WERI-Rb-1 (cell line): ENCODE measurements at regions not wholly inside any gene's neighbourhood (a gene's known extent, or its start where the extent isn't known, plus 50 kb on each side); places are given as distances from the start of the nearest gene placed in this dataset.

Source experiments
- DNase-seq: peaks from one replicate; pipeline ENCODE4 v3.0.0-alpha.2; 2020
- H3K27ac ChIP-seq: fragments of 250-450 bp; sonication (Bioruptor Pico); 2 replicates; pipeline ENCODE4 v1.5.1; 2020; ENCODE audit warnings: mild to moderate bottlenecking, moderate library complexity
- H3K27me3 ChIP-seq: fragments of 250-450 bp; sonication (Bioruptor Pico); 2 replicates; pipeline ENCODE4 v1.5.1; 2021; ENCODE audit warnings: mild to moderate bottlenecking, low read depth, moderate library complexity; ENCODE audit not compliant: insufficient read depth, severe bottlenecking
- H3K36me3 ChIP-seq: fragments of 250-450 bp; sonication (Bioruptor Pico); 2 replicates; pipeline ENCODE4 v1.5.1; 2020; ENCODE audit warnings: mild to moderate bottlenecking, moderate library complexity
- H3K4me3 ChIP-seq: 2 replicates; pipeline ENCODE4 v1.5.1; 2011; ENCODE audit warnings: low read depth, mild to moderate bottlenecking, control low read depth, low read length
- H3K9me3 ChIP-seq: fragments of 250-450 bp; sonication (Bioruptor Pico); 2 replicates; pipeline ENCODE4 v1.5.1; 2021; ENCODE audit warnings: mild to moderate bottlenecking, moderate library complexity; ENCODE audit not compliant: severe bottlenecking
- CTCF ChIP-seq: IDR thresholded peaks from 2 replicates; pipeline ENCODE4 v1.5.1; 2011; ENCODE audit warnings: low read depth, mild to moderate bottlenecking, control low read depth, inconsistent platforms, low read length

- TF ChIP-seq CTCF = no peak
- Histone ChIP-seq H3K9me3 (no peaks in the 10 kb centered on the region), H3K27ac (no peak overlapping the region), H3K36me3 (no peaks in the 10 kb centered on the region), H3K4me3 (no peak overlapping the region), H3K27me3 (no peaks in the 10 kb centered on the region)
- DNase-seq = no peak
These were observed 585.8 kb downstream of the BUD13 start for GRCh38 chr11:116187026-116187425.

- peak; percentile 53 for DNase-seq
- Histone ChIP-seq H3K27ac (peak overlapping the region; percentile 67), H3K9me3 (no peaks in the 10 kb centered on the region), H3K27me3 (no peaks in the 10 kb centered on the region), H3K4me3 (no peak overlapping the region), H3K36me3 (no peaks in the 10 kb centered on the region)
- no peak for TF ChIP-seq CTCF
These were observed 587.2 kb downstream of the BUD13 start for GRCh38 chr11:116185551-116185950.

GRCh38 chr11:116184763-116185162 is 588.0 kb downstream of the BUD13 start:
- Histone ChIP-seq H3K4me3 (no peak overlapping the region), H3K9me3 (no peaks in the 10 kb centered on the region), H3K36me3 (no peaks in the 10 kb centered on the region), H3K27me3 (no peaks in the 10 kb centered on the region), H3K27ac (peak overlapping the region; percentile 67)
- peak; percentile 65 for DNase-seq
- no peak for TF ChIP-seq CTCF

GRCh38 chr11:116182356-116182966 is 590.3 kb downstream of the BUD13 start:
- Histone ChIP-seq H3K9me3 (no peaks in the 10 kb centered on the region), H3K27ac (no peak overlapping the region), H3K27me3 (no peaks in the 10 kb centered on the region), H3K36me3 (no peaks in the 10 kb centered on the region), H3K4me3 (no peak overlapping the region)
- DNase-seq = no peak
- no peak for TF ChIP-seq CTCF

GRCh38 chr11:116180806-116181600 is 591.8 kb downstream of the BUD13 start:
- no peak for TF ChIP-seq CTCF
- H3K27me3 ChIP-seq = no peaks in the 10 kb centered on the region
- H3K36me3 ChIP-seq = no peaks in the 10 kb centered on the region
- no peak overlapping the region for H3K4me3 ChIP-seq
- DNase-seq = no peak
- H3K27ac ChIP-seq = no peak overlapping the region
- no peaks in the 10 kb centered on the region for H3K9me3 ChIP-seq
